Chondrocyte (in vitro differentiated cells): ENCODE measurements at regions not wholly inside any gene's neighbourhood (a gene's known extent, or its start where the extent isn't known, plus 50 kb on each side); places are given as distances from the start of the nearest gene placed in this dataset.

ENCODE experiments used
- DNase-seq: peaks from one replicate; pipeline ENCODE4 v3.0.0; 2021; ENCODE audit warnings: mixed read lengths, low spot score
- H3K27ac Mint-ChIP-seq: one replicate; pipeline ENCODE4 v1.8.0; 2021; ENCODE audit warnings: mild to moderate bottlenecking, moderate library complexity, mixed read lengths; ENCODE audit not compliant: unreplicated experiment
- H3K27me3 Mint-ChIP-seq: 2 replicates; pipeline ENCODE4 v1.8.0; 2021; ENCODE audit warnings: low read depth, mixed read lengths
- H3K36me3 Mint-ChIP-seq: 2 replicates; pipeline ENCODE4 v1.8.0; 2021; ENCODE audit warnings: low read depth, mixed read lengths
- H3K4me1 Mint-ChIP-seq: 2 replicates; pipeline ENCODE4 v1.8.0; 2021; ENCODE audit warnings: low read depth, mild to moderate bottlenecking, mixed read lengths
- H3K4me3 Mint-ChIP-seq: one replicate; pipeline ENCODE4 v1.8.0; 2021; ENCODE audit warnings: mild to moderate bottlenecking, moderate library complexity, mixed read lengths; ENCODE audit not compliant: unreplicated experiment
- H3K9me3 Mint-ChIP-seq: 2 replicates; pipeline ENCODE4 v1.8.0; 2021; ENCODE audit warnings: low read depth, mixed read lengths
- CTCF ChIP-seq: fragments of 200-600 bp; sonication (generic); IDR thresholded peaks from 2 replicates; pipeline ENCODE4 v1.5.0; 2021; ENCODE audit warnings: antibody characterized with exemption, mild to moderate bottlenecking, moderate library complexity

DNA sequence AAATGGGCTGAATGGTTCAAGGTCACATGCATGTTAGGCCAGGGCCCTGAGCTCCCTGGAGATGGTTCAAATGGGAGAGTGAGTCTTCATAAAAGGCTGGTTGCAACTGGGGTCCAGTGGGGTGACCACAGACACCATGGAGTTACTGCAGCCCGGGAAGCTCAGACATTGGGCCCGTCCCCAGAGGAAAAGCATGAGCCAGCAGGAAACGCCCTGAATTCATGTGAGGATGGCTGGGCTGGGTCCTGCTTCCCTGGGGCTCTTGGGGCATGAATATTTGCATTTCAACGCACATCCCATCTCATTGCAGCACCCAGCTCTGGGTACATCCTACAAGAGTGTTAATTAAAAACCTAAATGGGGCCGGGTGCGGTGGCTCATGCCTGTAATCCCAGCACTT is 549.0 kb downstream of the TCERG1L start:
- peaks cover 40% of the 10 kb centered on the region for H3K9me3 Mint-ChIP-seq
- H3K4me1 Mint-ChIP-seq: no peaks in the 10 kb centered on the region
- no peak overlapping the region for H3K27ac Mint-ChIP-seq
- peaks cover 3% of the 10 kb centered on the region for H3K36me3 Mint-ChIP-seq
- H3K4me3 Mint-ChIP-seq: no peak overlapping the region
- TF ChIP-seq CTCF: no peak
- no peaks in the 10 kb centered on the region for H3K27me3 Mint-ChIP-seq
- DNase-seq: peak; percentile 54

- H3K4me3 Mint-ChIP-seq: no peak overlapping the region
- H3K27ac Mint-ChIP-seq: no peak overlapping the region
- DNase-seq: no peak
- TF ChIP-seq CTCF: no peak
- H3K36me3 Mint-ChIP-seq: peaks cover 3% of the 10 kb centered on the region
- H3K9me3 Mint-ChIP-seq: peaks cover 38% of the 10 kb centered on the region
- H3K4me1 Mint-ChIP-seq: no peaks in the 10 kb centered on the region
- H3K27me3 Mint-ChIP-seq: no peaks in the 10 kb centered on the region
Measured at GRCh38 chr10:130763071-130763470, 548.5 kb downstream of the TCERG1L start.

- H3K27me3 Mint-ChIP-seq: no peaks in the 10 kb centered on the region
- no peak for DNase-seq
- H3K4me3 Mint-ChIP-seq: no peak overlapping the region
- no peaks in the 10 kb centered on the region for H3K4me1 Mint-ChIP-seq
- peaks cover 3% of the 10 kb centered on the region for H3K36me3 Mint-ChIP-seq
- no peak overlapping the region for H3K27ac Mint-ChIP-seq
- no peak for TF ChIP-seq CTCF
- H3K9me3 Mint-ChIP-seq: peaks cover 39% of the 10 kb centered on the region
Measured at GRCh38 chr10:130763491-130763890, 548.0 kb downstream of the TCERG1L start.

DNA sequence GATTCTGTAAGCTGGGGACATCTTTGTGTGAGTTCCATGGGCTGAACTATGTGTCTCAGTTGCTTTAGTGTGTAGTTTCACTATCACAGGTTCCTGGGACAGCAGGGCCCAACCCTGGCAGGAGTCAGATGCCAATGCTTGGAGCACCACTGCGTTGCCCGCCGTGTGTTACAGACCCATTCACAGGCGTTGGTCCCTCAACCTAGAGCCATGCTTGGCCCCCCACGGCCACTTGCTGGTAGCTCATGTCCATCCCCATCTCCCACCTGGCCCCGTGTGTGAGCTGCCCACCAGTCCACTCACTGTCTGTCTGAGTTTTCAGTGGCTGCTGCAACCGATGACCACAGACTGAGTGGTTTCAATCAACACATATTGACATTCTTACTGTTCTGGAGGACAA is 546.9 kb downstream of the TCERG1L start:
- H3K27me3 Mint-ChIP-seq: no peaks in the 10 kb centered on the region
- H3K4me1 Mint-ChIP-seq: no peaks in the 10 kb centered on the region
- no peak overlapping the region for H3K27ac Mint-ChIP-seq

DNA sequence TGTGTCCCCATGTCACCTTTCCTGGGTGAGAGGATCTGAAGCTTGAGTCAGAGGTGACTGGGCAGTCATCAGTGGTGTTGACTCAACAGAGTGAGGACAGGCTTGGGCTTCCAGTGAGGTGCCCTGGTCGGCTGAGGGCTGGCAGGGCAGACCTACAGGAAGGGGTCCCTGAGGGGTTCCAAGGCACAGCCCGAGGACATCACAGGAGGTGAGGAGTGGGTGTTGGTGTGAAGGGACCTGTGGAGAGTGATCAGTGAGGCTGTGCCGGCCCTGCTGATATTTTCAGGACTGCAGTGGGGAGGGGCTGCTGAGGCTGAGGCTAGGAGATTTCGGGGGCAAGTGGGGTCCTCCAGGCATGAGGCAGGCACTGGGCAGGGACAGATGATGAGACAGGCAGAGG is 545.5 kb downstream of the TCERG1L start:
- peaks cover 39% of the 10 kb centered on the region for H3K9me3 Mint-ChIP-seq

More for the DNA sequence above, 546.9 kb downstream of the TCERG1L start:
- Mint-ChIP-seq H3K36me3 (peaks cover 3% of the 10 kb centered on the region), H3K4me3 (no peak overlapping the region), H3K9me3 (peaks cover 43% of the 10 kb centered on the region)
- no peak for TF ChIP-seq CTCF
- DNase-seq: no peak

More for the DNA sequence above, 545.5 kb downstream of the TCERG1L start:
- DNase-seq: no peak
- no peak overlapping the region for H3K4me3 Mint-ChIP-seq
- peaks cover 2% of the 10 kb centered on the region for H3K36me3 Mint-ChIP-seq
- H3K27ac Mint-ChIP-seq: no peak overlapping the region
- no peak for TF ChIP-seq CTCF
- H3K4me1 Mint-ChIP-seq: no peaks in the 10 kb centered on the region
- H3K27me3 Mint-ChIP-seq: no peaks in the 10 kb centered on the region
